ENCODE measurements at regions not wholly inside any gene's neighbourhood (a gene's known extent, or its start where the extent isn't known, plus 50 kb on each side); places are given as distances from the start of the nearest gene placed in this dataset.
A peak's percentile ranks its signal among the peaks of the same experiment; 100 is the strongest.

- H4K20me1 ChIP-seq (replicated peaks in 1 of 2; ENCODE audit: control insufficient read depth in 1 of 2, insufficient read depth in 2 of 2, low read length in 2 of 2): no peaks in the 10 kb centered on the region
- H3K27ac ChIP-seq (ENCODE audit: low read depth, low read length): no peak overlapping the region
- no peak overlapping the region for H2AFZ ChIP-seq (ENCODE audit: low read length)
- no peaks in the 10 kb centered on the region; a peak in 2 of 4 replicates for H3K79me2 ChIP-seq (ENCODE audit: control insufficient read depth in 1 of 2, insufficient read depth in 2 of 2, low read length in 2 of 2)
- DNase-seq (ENCODE audit: low read depth in 1 of 2, low spot score in 2 of 2) (peak in 1 of 2 experiments; percentile 57), FAIRE-seq (no peak)
- no peak overlapping the region for H4K91ac ChIP-seq (replicated peaks; ENCODE audit: insufficient read length, low read length)
- no peaks in the 10 kb centered on the region for H3K79me1 ChIP-seq (ENCODE audit: low read depth, low read length)
- no peak overlapping the region for H3K23ac ChIP-seq (ENCODE audit: insufficient read length)
- peak overlapping the region; percentile 7; the same call in 1 of the 2 replicates for H3K18ac ChIP-seq (ENCODE audit: extremely low read depth, low read length)
- H3K9ac ChIP-seq (replicated peaks in 1 of 4; ENCODE audit: extremely low read depth in 1 of 4, low read depth in 3 of 4, low read length in 3 of 4): no peak overlapping the region
- H3K14ac ChIP-seq (ENCODE audit: insufficient read length): no peak overlapping the region
- H3K4me3 ChIP-seq (ENCODE audit: extremely low read depth in 1 of 4, insufficient read depth in 2 of 4, low read depth in 3 of 4, low read length in 4 of 4): no peak overlapping the region
- no peak overlapping the region for H2BK5ac ChIP-seq (ENCODE audit: low read depth, low read length)
- no peaks in the 10 kb centered on the region for H3K27me3 ChIP-seq (replicated peaks in 1 of 4; ENCODE audit: control insufficient read depth in 3 of 4, extremely low read depth in 1 of 4, insufficient read depth in 3 of 4, low read length in 3 of 4)
- 0 out of 2 replicates have a peak overlapping the region, but pooled peaks have one; percentile 27 for H2BK12ac ChIP-seq (ENCODE audit: low read depth, low read length)
- CTCF ChIA-PET (ENCODE audit: partially characterized antibody): interaction anchor here (0.6 to 1.8 kb wide), 3 partner anchors 37 to 369 kb away, joined by 3 to 4 read pairs (median 3); no protein-coding TSS in a partner anchor
- no peak overlapping the region for H4K5ac ChIP-seq (ENCODE audit: insufficient read length, low read depth, low read length)
- no peak overlapping the region for H3K56ac ChIP-seq (replicated peaks; ENCODE audit: insufficient read length, low read depth, low read length)
- no peak overlapping the region for H2BK15ac ChIP-seq (ENCODE audit: low read length)
- no peak overlapping the region; the same call in 1 of the 2 replicates for H2BK20ac ChIP-seq (ENCODE audit: low read length)
- POLR2A ChIA-PET (ENCODE audit: partially characterized antibody): interaction anchor here (1.2 kb wide), 1 partner anchor 19 kb away, joined by 4 read pairs; no protein-coding TSS in a partner anchor
- no peak overlapping the region; the same call in 1 of the 2 replicates for H4K8ac ChIP-seq (ENCODE audit: extremely low read depth, insufficient read depth, low read length)
- WGBS, 2 experiments (ENCODE audit: extremely low coverage in 1 of 2, insufficient coverage in 1 of 2, insufficient read length in 1 of 2, insufficient replicate concordance in 2 of 2, low coverage in 1 of 2, low lambda C conversion rate in 2 of 2, missing lambda C conversion rate in 1 of 2): 76% methylated on average over 26 of the region's 31 CpGs; no CpG with 5 or more reads in 1 of the 2 experiments
- peaks cover 4% of the 10 kb centered on the region; the same call in 1 of the 2 replicates for H3K23me2 ChIP-seq (ENCODE audit: low read depth, low read length)
- no peaks in the 10 kb centered on the region for H3K36me3 ChIP-seq (ENCODE audit: control insufficient read depth in 2 of 4, insufficient read depth in 4 of 4, low read length in 3 of 4)
- H3K4me2 ChIP-seq (ENCODE audit: insufficient read depth in 1 of 2, low read depth in 2 of 2, low read length in 2 of 2): no peak overlapping the region
- H3K4me1 ChIP-seq (replicated peaks in 1 of 4; ENCODE audit: control insufficient read depth in 3 of 4, insufficient read depth in 4 of 4, low read length in 3 of 4): no peaks in the 10 kb centered on the region; a peak in 1 of 7 replicates
- H2AK5ac ChIP-seq (ENCODE audit: low read depth, low read length): 0 out of 2 replicates have a peak overlapping the region, but pooled peaks have one; percentile 86
- no peak overlapping the region for H2BK120ac ChIP-seq (replicated peaks; ENCODE audit: low read depth, low read length)
- no peaks in the 10 kb centered on the region for H3K9me3 ChIP-seq (ENCODE audit: insufficient read depth in 2 of 2, low read depth in 1 of 2, low read length in 1 of 2)
- H3K4ac ChIP-seq (replicated peaks; ENCODE audit: insufficient read length, low read depth, low read length): no peak overlapping the region
- TF ChIP-seq CTCF (IDR thresholded peaks at IDR 0.05; ENCODE audit: control extremely low read depth in 1 of 3, insufficient read depth in 1 of 3, low read depth in 1 of 3, low read length in 3 of 3): peak in 2 of 3 experiments; percentile 4 to 24; a peak in 1 of 4 replicates
- TF ChIP-seq EZH2 (IDR thresholded peaks at IDR 0.05; ENCODE audit: low read depth, low read length, severe bottlenecking): no peak
- no peak for TF ChIP-seq ATF2 (IDR thresholded peaks at IDR 0.05; ENCODE audit: low read length)
- TF ChIP-seq SRF (IDR thresholded peaks at IDR 0.05; ENCODE audit: low read depth, low read length): no peak
- TF ChIP-seq KDM5A (IDR thresholded peaks at IDR 0.05; ENCODE audit: low read length): no peak
- TF ChIP-seq CEBPB (IDR thresholded peaks at IDR 0.05; ENCODE audit: low read depth, low read length): no peak
Observed at GRCh38 chr12:131473741-131474709, 236.9 kb upstream of the SFSWAP start.

Measured in H1 (cell line).